Right ventricle myocardium superior (tissue), 1 donor: ENCODE measurements at regions not wholly inside any gene's neighbourhood (a gene's known extent, or its start where the extent isn't known, plus 50 kb on each side); places are given as distances from the start of the nearest gene placed in this dataset.

ENCODE experiments used
- ATAC-seq: fragments of 200-7000 bp; cut with Tn5 transposase; one replicate; pipeline ENCODE4 v1.9.1; 2020; ENCODE audit warnings: mild to moderate bottlenecking; ENCODE audit not compliant: poor library complexity
- DNase-seq: peaks from one replicate; pipeline ENCODE4 v3.0.0-alpha.2; 2020
- intact Hi-C: fragments of 100-400 bp; cut with DNase I; formaldehyde crosslinking; loops from one replicate; pipeline ENCODE4 v1.11.2; 2022
- donor health status: DM: no; HTN: yes; CAD: no; lungs with severe emphysema.

DNA sequence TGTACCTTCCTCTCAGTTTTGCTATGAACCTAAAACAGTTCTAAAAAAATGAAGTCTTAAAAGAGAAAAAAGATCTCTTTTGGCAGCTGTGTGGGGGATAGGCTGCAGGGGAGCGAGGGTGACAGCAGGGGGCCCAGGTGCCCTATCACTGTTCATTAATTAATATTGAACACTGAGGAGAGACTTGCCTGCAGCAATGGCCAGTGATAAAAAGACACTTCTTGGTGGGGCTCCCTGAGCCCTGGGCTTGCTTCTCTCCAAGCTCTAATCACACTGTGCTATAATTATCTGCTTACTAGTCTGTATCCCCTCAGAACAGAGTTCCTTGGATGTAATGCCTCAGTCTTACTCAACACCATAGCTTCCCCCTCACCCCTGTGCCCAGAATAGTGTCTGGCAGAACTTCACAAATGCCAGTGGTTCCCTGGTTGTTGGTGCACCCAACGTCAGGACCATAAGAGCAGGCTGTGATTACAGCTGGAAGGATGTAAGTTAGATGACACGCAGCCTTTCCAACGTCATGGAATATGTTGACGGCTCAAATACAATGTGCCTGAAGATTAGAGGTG lies 52.0 kb upstream of the IRX6 start:
- ATAC-seq, result peak; percentile 62
- intact Hi-C loops, result no loop called here
- DNase-seq, result no peak

DNA sequence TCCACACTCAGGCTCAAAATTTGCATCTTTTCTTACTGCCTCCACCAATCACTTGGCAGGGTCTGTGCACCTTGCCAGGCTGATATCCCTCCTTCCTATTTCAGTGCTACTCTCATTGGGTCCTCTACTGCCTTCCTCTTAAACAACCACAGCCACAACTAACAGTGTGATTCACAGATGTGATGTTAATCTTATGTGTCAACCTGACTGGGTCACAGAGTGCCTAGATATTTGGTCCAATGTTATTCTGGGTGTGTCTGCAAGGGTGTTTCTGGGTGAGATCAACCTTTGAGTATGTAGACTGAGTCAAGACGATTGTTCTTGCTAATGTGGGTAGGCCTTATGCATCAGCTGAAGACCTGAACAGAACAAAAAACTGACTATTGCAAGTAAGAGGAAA lies 51.3 kb upstream of the IRX6 start:
- intact Hi-C loops, result no loop called here
- ATAC-seq (no peak), DNase-seq (no peak)

GRCh38 chr16:55273356-55273755 lies 50.6 kb upstream of the IRX6 start:
- intact Hi-C loops, result no loop called here
- no peak for ATAC-seq
- DNase-seq, result no peak

DNA sequence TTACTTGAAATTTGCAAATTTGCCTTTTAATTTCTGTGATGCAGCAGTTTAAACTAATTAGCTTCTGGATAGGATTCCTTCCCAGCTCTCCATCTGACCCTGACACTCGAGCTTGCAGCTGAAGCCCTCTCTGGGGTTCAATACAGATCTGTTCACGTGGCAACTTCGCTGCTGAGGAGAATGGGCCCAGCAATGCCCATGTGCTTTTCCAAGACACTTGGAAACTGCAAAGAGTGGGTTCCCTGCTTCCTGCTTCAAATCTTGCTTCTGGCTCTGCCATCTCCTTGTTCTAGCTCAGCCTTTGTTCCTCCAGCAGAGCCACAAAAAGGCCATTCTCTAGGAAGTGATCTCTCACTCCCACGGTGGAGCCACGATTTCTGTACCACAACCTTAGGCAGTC lies 50.0 kb upstream of the IRX6 start:
- intact Hi-C loops, result no loop called here
- DNase-seq, result no peak
- ATAC-seq, result no peak
